Ectodermal cell (in vitro differentiated cells): ENCODE measurements at regions not wholly inside any gene's neighbourhood (a gene's known extent, or its start where the extent isn't known, plus 50 kb on each side); places are given as distances from the start of the nearest gene placed in this dataset.
"Not testable (repeated sequence)": the region's sequence is repeated elsewhere in the genome, so short reads cannot be mapped to it uniquely, and the experiment has no call there.

Experiments used
- H3K27ac ChIP-seq: 2 replicates; pipeline ENCODE4 v1.7.0; 2013; ENCODE audit warnings: mild to moderate bottlenecking, low read depth, low read length; ENCODE audit not compliant: insufficient read depth, poor library complexity, severe bottlenecking
- H3K27me3 ChIP-seq: 2 replicates; pipeline ENCODE4 v1.7.0; 2013; ENCODE audit warnings: mild to moderate bottlenecking, low read length; ENCODE audit not compliant: insufficient read depth, control insufficient read depth, poor library complexity, severe bottlenecking
- H3K36me3 ChIP-seq: one replicate; pipeline ENCODE4 v1.7.0; 2013; ENCODE audit warnings: low read length; ENCODE audit not compliant: control insufficient read depth, insufficient read depth
- H3K4me1 ChIP-seq: one replicate; pipeline ENCODE4 v1.7.0; 2013; ENCODE audit warnings: low read length; ENCODE audit not compliant: control insufficient read depth, insufficient read depth
- H3K4me3 ChIP-seq: 2 replicates; pipeline ENCODE4 v1.7.0; 2013; ENCODE audit warnings: low read depth, low read length, control low read depth; ENCODE audit not compliant: insufficient read depth
- H3K9me3 ChIP-seq: 2 replicates; pipeline ENCODE4 v1.7.0; 2013; ENCODE audit warnings: mild to moderate bottlenecking, low read length, moderate library complexity; ENCODE audit not compliant: control insufficient read depth
- WGBS, 2 experiments: methylation state at CpG; one replicate each; pipeline ENCODE4 v1.1.7; 2013; ENCODE audit warnings: missing lambda C conversion rate in 2 of 2; 5-methylcytosine and 5-hydroxymethylcytosine counted together

- H3K27ac ChIP-seq, H3K9me3 ChIP-seq, H3K27me3 ChIP-seq, H3K4me3 ChIP-seq, H3K36me3 ChIP-seq: not testable (repeated sequence)
- 92 to 95% methylated on average over 14 to 15 of the region's 15 CpGs for WGBS, 2 experiments
- peaks cover 22% of the 10 kb centered on the region for H3K4me1 ChIP-seq
Measured at GRCh38 chr1:53399370-53400133, 59.6 kb upstream of the DMRTB1 start.

GRCh38 chr1:53400761-53401674, 58.2 kb upstream of the DMRTB1 start:
- H3K4me3 ChIP-seq, result no peak overlapping the region
- no peaks in the 10 kb centered on the region for H3K36me3 ChIP-seq
- no peaks in the 10 kb centered on the region for H3K27me3 ChIP-seq
- H3K9me3 ChIP-seq, result no peaks in the 10 kb centered on the region
- WGBS, 2 experiments, result 91 to 92% methylated on average over 14 of the region's 14 CpGs
- H3K4me1 ChIP-seq, result peaks cover 17% of the 10 kb centered on the region
- no peak overlapping the region for H3K27ac ChIP-seq

GRCh38 chr1:53401813-53402745, 57.1 kb upstream of the DMRTB1 start:
- Histone ChIP-seq H3K4me1 (peaks cover 6% of the 10 kb centered on the region), H3K36me3 (no peaks in the 10 kb centered on the region), H3K9me3 (no peaks in the 10 kb centered on the region), H3K4me3 (no peak overlapping the region), H3K27me3 (no peaks in the 10 kb centered on the region), H3K27ac (no peak overlapping the region)
- WGBS, 2 experiments, result 93 to 94% methylated on average over 11 of the region's 11 CpGs

GRCh38 chr1:53402891-53403655, 56.1 kb upstream of the DMRTB1 start:
- no peaks in the 10 kb centered on the region for H3K27me3 ChIP-seq
- peaks cover 2% of the 10 kb centered on the region for H3K4me1 ChIP-seq
- no peak overlapping the region for H3K27ac ChIP-seq
- 94 to 96% methylated on average over 10 of the region's 10 CpGs for WGBS, 2 experiments
- no peaks in the 10 kb centered on the region for H3K36me3 ChIP-seq
- H3K4me3 ChIP-seq, result no peak overlapping the region
- H3K9me3 ChIP-seq, result no peaks in the 10 kb centered on the region

GRCh38 chr1:53405737-53406136, 53.5 kb upstream of the DMRTB1 start:
- 94 to 96% methylated on average over 7 of the region's 7 CpGs for WGBS, 2 experiments
- H3K4me1 ChIP-seq, result peaks cover 3% of the 10 kb centered on the region
- no peaks in the 10 kb centered on the region for H3K27me3 ChIP-seq
- no peaks in the 10 kb centered on the region for H3K9me3 ChIP-seq
- H3K27ac ChIP-seq, result no peak overlapping the region
- no peak overlapping the region for H3K4me3 ChIP-seq
- no peaks in the 10 kb centered on the region for H3K36me3 ChIP-seq

- no peak overlapping the region for H3K4me3 ChIP-seq
- H3K27ac ChIP-seq, result no peak overlapping the region
- no peaks in the 10 kb centered on the region for H3K36me3 ChIP-seq
- 88 to 94% methylated on average over 4 of the region's 4 CpGs for WGBS, 2 experiments
- H3K27me3 ChIP-seq, result no peaks in the 10 kb centered on the region
- H3K9me3 ChIP-seq, result no peaks in the 10 kb centered on the region
- peaks cover 3% of the 10 kb centered on the region for H3K4me1 ChIP-seq
Measured at GRCh38 chr1:53406551-53407235, 52.5 kb upstream of the DMRTB1 start.

- H3K4me3 ChIP-seq, result no peak overlapping the region
- WGBS, 2 experiments, result 92 to 95% methylated on average over 6 of the region's 6 CpGs
- no peaks in the 10 kb centered on the region for H3K27me3 ChIP-seq
- H3K9me3 ChIP-seq, result no peaks in the 10 kb centered on the region
- H3K4me1 ChIP-seq, result peaks cover 3% of the 10 kb centered on the region
- H3K27ac ChIP-seq, result no peak overlapping the region
- H3K36me3 ChIP-seq, result no peaks in the 10 kb centered on the region
Measured at GRCh38 chr1:53408013-53408754, 51.0 kb upstream of the DMRTB1 start.

GRCh38 chr1:53408755-53409129, 50.5 kb upstream of the DMRTB1 start:
- no peak overlapping the region for H3K27ac ChIP-seq
- no peaks in the 10 kb centered on the region for H3K27me3 ChIP-seq
- no peaks in the 10 kb centered on the region for H3K36me3 ChIP-seq
- no peak overlapping the region for H3K4me3 ChIP-seq
- H3K4me1 ChIP-seq, result peaks cover 3% of the 10 kb centered on the region
- 93 to 96% methylated on average over 7 of the region's 7 CpGs for WGBS, 2 experiments
- H3K9me3 ChIP-seq, result no peaks in the 10 kb centered on the region
